ENCODE measurements at regions not wholly inside any gene's neighbourhood (a gene's known extent, or its start where the extent isn't known, plus 50 kb on each side); places are given as distances from the start of the nearest gene placed in this dataset.
"Not testable (repeated sequence)": the region's sequence is repeated elsewhere in the genome, so short reads cannot be mapped to it uniquely, and the experiment has no call there.

DNA sequence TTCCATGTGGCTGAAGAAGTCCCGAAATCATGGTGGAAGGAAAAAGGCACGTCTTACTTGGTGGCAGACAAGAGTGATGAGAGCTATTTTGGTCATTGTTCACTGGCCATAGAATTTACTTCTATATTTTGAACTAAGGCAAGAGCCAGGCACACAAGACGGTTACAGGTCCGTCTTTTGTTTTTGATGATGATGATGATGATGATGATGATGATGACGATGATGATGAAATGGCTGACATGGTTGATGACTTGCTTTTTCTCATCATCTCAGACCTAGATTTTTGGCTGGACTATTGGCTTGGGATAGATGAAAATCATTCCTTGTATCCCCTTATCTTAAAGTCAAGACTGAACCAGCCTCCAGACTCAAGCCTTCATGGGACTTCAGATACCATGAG is 88.7 kb upstream of the ZNF195 start:
- not testable (repeated sequence) for TF ChIP-seq POLR2A (IDR thresholded peaks at IDR 0.05; ENCODE audit: low read depth)
- TF ChIP-seq, protein P1, sequence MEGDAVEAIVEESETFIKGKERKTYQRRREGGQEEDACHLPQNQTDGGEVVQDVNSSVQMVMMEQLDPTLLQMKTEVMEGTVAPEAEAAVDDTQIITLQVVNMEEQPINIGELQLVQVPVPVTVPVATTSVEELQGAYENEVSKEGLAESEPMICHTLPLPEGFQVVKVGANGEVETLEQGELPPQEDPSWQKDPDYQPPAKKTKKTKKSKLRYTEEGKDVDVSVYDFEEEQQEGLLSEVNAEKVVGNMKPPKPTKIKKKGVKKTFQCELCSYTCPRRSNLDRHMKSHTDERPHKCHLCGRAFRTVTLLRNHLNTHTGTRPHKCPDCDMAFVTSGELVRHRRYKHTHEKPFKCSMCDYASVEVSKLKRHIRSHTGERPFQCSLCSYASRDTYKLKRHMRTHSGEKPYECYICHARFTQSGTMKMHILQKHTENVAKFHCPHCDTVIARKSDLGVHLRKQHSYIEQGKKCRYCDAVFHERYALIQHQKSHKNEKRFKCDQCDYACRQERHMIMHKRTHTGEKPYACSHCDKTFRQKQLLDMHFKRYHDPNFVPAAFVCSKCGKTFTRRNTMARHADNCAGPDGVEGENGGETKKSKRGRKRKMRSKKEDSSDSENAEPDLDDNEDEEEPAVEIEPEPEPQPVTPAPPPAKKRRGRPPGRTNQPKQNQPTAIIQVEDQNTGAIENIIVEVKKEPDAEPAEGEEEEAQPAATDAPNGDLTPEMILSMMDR (IDR thresholded peaks at IDR 0.05), result not testable (repeated sequence)

Data from esophagus muscularis mucosa (tissue), 3 donors.